ENCODE measurements at regions not wholly inside any gene's neighbourhood (a gene's known extent, or its start where the extent isn't known, plus 50 kb on each side); places are given as distances from the start of the nearest gene placed in this dataset.

- H3K9me3 Mint-ChIP-seq, result no peaks in the 10 kb centered on the region
- H3K27ac Mint-ChIP-seq, result no peak overlapping the region
- no peaks in the 10 kb centered on the region for H3K36me3 ChIP-seq (ENCODE audit: control insufficient read depth, insufficient read depth, low read length)
- no peaks in the 10 kb centered on the region for H3K9me3 ChIP-seq (ENCODE audit: control insufficient read depth, insufficient read depth, low read length)
- no peak for TF ChIP-seq CTCF (IDR thresholded peaks at IDR 0.05)
- no peaks in the 10 kb centered on the region for H3K4me1 ChIP-seq (ENCODE audit: control insufficient read depth, insufficient read depth, low read length)
- no peak overlapping the region for H3K4me3 ChIP-seq (ENCODE audit: low read length)
- no peak overlapping the region for H3K4me3 Mint-ChIP-seq
- intact Hi-C loops (cut with micrococcal nuclease), result no loop called here
- peaks cover 0 to 19% of the 10 kb centered on the region in 2 donors for H3K27me3 Mint-ChIP-seq (ENCODE audit: low read depth in 2 of 2)
- no peaks in the 10 kb centered on the region for H3K27me3 ChIP-seq (ENCODE audit: control insufficient read depth, insufficient read depth, low read length)
- ATAC-seq (no peak), DNase-seq (no peak)
- no peaks in the 10 kb centered on the region for H3K4me1 Mint-ChIP-seq
- no peaks in the 10 kb centered on the region for H3K36me3 Mint-ChIP-seq
- WGBS (ENCODE audit: insufficient coverage), result 67% methylated on average over 1 of the region's 4 CpGs
- no peak overlapping the region for H3K27ac ChIP-seq (ENCODE audit: low read length)
Observed at GRCh38 chrX:51404445-51404844, 71.8 kb downstream of the NUDT10 start.

GRCh38 chrX:51395810-51396728 is 63.4 kb downstream of the NUDT10 start:
- peak; percentile 64 to 82 (median 76) for ATAC-seq
- H3K27me3 Mint-ChIP-seq (ENCODE audit: low read depth in 2 of 2), result peaks cover 0 to 2% of the 10 kb centered on the region in 2 donors
- peak overlapping the region in 1 of 2 donors; percentile 65 for H3K27ac Mint-ChIP-seq
- TF ChIP-seq CTCF (IDR thresholded peaks at IDR 0.05), result no peak
- Histone ChIP-seq H3K4me3 (ENCODE audit: low read length) (peak overlapping the region; percentile 47), H3K27me3 (ENCODE audit: control insufficient read depth, insufficient read depth, low read length) (no peaks in the 10 kb centered on the region), H3K36me3 (ENCODE audit: control insufficient read depth, insufficient read depth, low read length) (no peaks in the 10 kb centered on the region), H3K9me3 (ENCODE audit: control insufficient read depth, insufficient read depth, low read length) (no peaks in the 10 kb centered on the region), H3K27ac (ENCODE audit: low read length) (peak overlapping the region; percentile 70), H3K4me1 (ENCODE audit: control insufficient read depth, insufficient read depth, low read length) (peaks cover 10% of the 10 kb centered on the region)
- under 1% methylated on average over 44 of the region's 50 CpGs for WGBS (ENCODE audit: insufficient coverage)
- H3K4me1 Mint-ChIP-seq, result peaks cover 0 to 5% of the 10 kb centered on the region in 2 donors
- intact Hi-C loops (cut with micrococcal nuclease), result no loop called here
- no peaks in the 10 kb centered on the region for H3K9me3 Mint-ChIP-seq
- DNase-seq, result peak; percentile 20 to 77
- peak overlapping the region; percentile 80 for H3K4me3 Mint-ChIP-seq
- no peaks in the 10 kb centered on the region for H3K36me3 Mint-ChIP-seq

- no peak for DNase-seq
- intact Hi-C loops (cut with micrococcal nuclease), result no loop called here
- Mint-ChIP-seq H3K4me3 (peak overlapping the region; percentile 80), H3K9me3 (no peaks in the 10 kb centered on the region), H3K27ac (peak overlapping the region in 1 of 2 donors; percentile 65), H3K27me3 (ENCODE audit: low read depth in 2 of 2) (peaks cover 4 to 6% of the 10 kb centered on the region in 2 donors), H3K4me1 (peaks cover 0 to 5% of the 10 kb centered on the region in 2 donors), H3K36me3 (no peaks in the 10 kb centered on the region)
- Histone ChIP-seq H3K9me3 (ENCODE audit: control insufficient read depth, insufficient read depth, low read length) (no peaks in the 10 kb centered on the region), H3K27me3 (ENCODE audit: control insufficient read depth, insufficient read depth, low read length) (no peaks in the 10 kb centered on the region), H3K36me3 (ENCODE audit: control insufficient read depth, insufficient read depth, low read length) (no peaks in the 10 kb centered on the region), H3K4me1 (ENCODE audit: control insufficient read depth, insufficient read depth, low read length) (peaks cover 10% of the 10 kb centered on the region), H3K27ac (ENCODE audit: low read length) (peak overlapping the region; percentile 70), H3K4me3 (ENCODE audit: low read length) (peak overlapping the region; percentile 47)
- TF ChIP-seq CTCF (IDR thresholded peaks at IDR 0.05), result no peak
- 4% methylated on average over 4 of the region's 4 CpGs for WGBS (ENCODE audit: insufficient coverage)
- peak in 1 of 3 donors; percentile 7 for ATAC-seq
Observed at GRCh38 chrX:51395480-51395809, 62.8 kb downstream of the NUDT10 start.

Measured in natural killer cell (primary cell).